ENCODE measurements at regions not wholly inside any gene's neighbourhood (a gene's known extent, or its start where the extent isn't known, plus 50 kb on each side); places are given as distances from the start of the nearest gene placed in this dataset.
A peak's percentile ranks its signal among the peaks of the same experiment; 100 is the strongest.

GRCh38 chr4:81625422-81626417 is 154.0 kb upstream of the RASGEF1B start:
- Histone ChIP-seq H4K8ac (ENCODE audit: low read depth, low read length) (no peak overlapping the region), H3K4ac (ENCODE audit: low read depth, low read length) (no peak overlapping the region), H2BK15ac (replicated peaks; ENCODE audit: low read depth) (no peak overlapping the region), H3K56ac (ENCODE audit: low read length) (no peak overlapping the region), H3K18ac (ENCODE audit: low read length) (no peak overlapping the region), H2BK120ac (ENCODE audit: low read depth, low read length) (no peak overlapping the region), H3K4me3 (ENCODE audit: low read length) (no peak overlapping the region), H3K36me3 (ENCODE audit: control insufficient read depth, insufficient read depth, low read length) (no peaks in the 10 kb centered on the region), H3K4me1 (ENCODE audit: control insufficient read depth, low read depth, low read length) (no peaks in the 10 kb centered on the region), H4K5ac (ENCODE audit: low read length) (no peak overlapping the region), H2AK5ac (ENCODE audit: low read length) (no peak overlapping the region), H3K4me2 (ENCODE audit: low read length) (no peak overlapping the region), H3K79me1 (ENCODE audit: low read length) (no peaks in the 10 kb centered on the region), H3K79me2 (ENCODE audit: control insufficient read depth, insufficient read depth, low read length) (no peaks in the 10 kb centered on the region), H3K9ac (ENCODE audit: low read length) (no peak overlapping the region), H2BK5ac (ENCODE audit: low read length) (no peak overlapping the region), H3K27me3 (ENCODE audit: insufficient read depth, low read length, poor library complexity) (no peaks in the 10 kb centered on the region), H3K23ac (ENCODE audit: low read length) (no peak overlapping the region), H3K27ac (ENCODE audit: low read depth, low read length) (no peak overlapping the region)
- DNase-seq = no peak
- no CpG with 5 or more reads among the region's 4 CpGs for WGBS (ENCODE audit: extremely low coverage, insufficient coverage, low lambda C conversion rate)

GRCh38 chr4:81623434-81623833 is 151.7 kb upstream of the RASGEF1B start:
- H3K23ac ChIP-seq (ENCODE audit: low read length) = no peak overlapping the region
- H2BK15ac ChIP-seq (replicated peaks; ENCODE audit: low read depth) = peak overlapping the region; percentile 74
- H3K27ac ChIP-seq (ENCODE audit: low read depth, low read length) = no peak overlapping the region

GRCh38 chr4:81622474-81623184 is 150.9 kb upstream of the RASGEF1B start:
- Histone ChIP-seq H3K18ac (ENCODE audit: low read length) (no peak overlapping the region), H3K79me1 (ENCODE audit: low read length) (no peaks in the 10 kb centered on the region), H3K4me2 (ENCODE audit: low read length) (no peak overlapping the region), H2AK5ac (ENCODE audit: low read length) (no peak overlapping the region), H3K4me1 (ENCODE audit: control insufficient read depth, low read depth, low read length) (no peaks in the 10 kb centered on the region), H3K79me2 (ENCODE audit: control insufficient read depth, insufficient read depth, low read length) (no peaks in the 10 kb centered on the region), H2BK5ac (ENCODE audit: low read length) (no peak overlapping the region), H2BK15ac (replicated peaks; ENCODE audit: low read depth) (no peak overlapping the region), H4K8ac (ENCODE audit: low read depth, low read length) (no peak overlapping the region), H3K27ac (ENCODE audit: low read depth, low read length) (no peak overlapping the region), H3K56ac (ENCODE audit: low read length) (no peak overlapping the region), H2BK120ac (ENCODE audit: low read depth, low read length) (no peak overlapping the region), H3K27me3 (ENCODE audit: insufficient read depth, low read length, poor library complexity) (no peaks in the 10 kb centered on the region), H3K9ac (ENCODE audit: low read length) (no peak overlapping the region), H3K23ac (ENCODE audit: low read length) (no peak overlapping the region), H4K5ac (ENCODE audit: low read length) (no peak overlapping the region), H3K4ac (ENCODE audit: low read depth, low read length) (no peak overlapping the region), H3K36me3 (ENCODE audit: control insufficient read depth, insufficient read depth, low read length) (no peaks in the 10 kb centered on the region), H3K4me3 (ENCODE audit: low read length) (no peak overlapping the region)
- no peak for DNase-seq

More at GRCh38 chr4:81623434-81623833, 151.7 kb upstream of the RASGEF1B start:
- no peak overlapping the region for H2BK5ac ChIP-seq (ENCODE audit: low read length)
- H3K9ac ChIP-seq (ENCODE audit: low read length) = no peak overlapping the region
- H3K27me3 ChIP-seq (ENCODE audit: insufficient read depth, low read length, poor library complexity) = no peaks in the 10 kb centered on the region
- H3K4me3 ChIP-seq (ENCODE audit: low read length) = no peak overlapping the region
- no peak overlapping the region for H3K56ac ChIP-seq (ENCODE audit: low read length)
- no peaks in the 10 kb centered on the region for H3K79me2 ChIP-seq (ENCODE audit: control insufficient read depth, insufficient read depth, low read length)
- WGBS (ENCODE audit: extremely low coverage, insufficient coverage, low lambda C conversion rate) = no CpG with 5 or more reads among the region's 2 CpGs
- H3K79me1 ChIP-seq (ENCODE audit: low read length) = no peaks in the 10 kb centered on the region
- DNase-seq = no peak
- H2AK5ac ChIP-seq (ENCODE audit: low read length) = no peak overlapping the region
- H3K4ac ChIP-seq (ENCODE audit: low read depth, low read length) = no peak overlapping the region
- no peak overlapping the region for H4K5ac ChIP-seq (ENCODE audit: low read length)
- H3K18ac ChIP-seq (ENCODE audit: low read length) = no peak overlapping the region
- H3K36me3 ChIP-seq (ENCODE audit: control insufficient read depth, insufficient read depth, low read length) = no peaks in the 10 kb centered on the region
- H2BK120ac ChIP-seq (ENCODE audit: low read depth, low read length) = no peak overlapping the region
- no peak overlapping the region for H4K8ac ChIP-seq (ENCODE audit: low read depth, low read length)
- no peak overlapping the region for H3K4me2 ChIP-seq (ENCODE audit: low read length)
- no peaks in the 10 kb centered on the region for H3K4me1 ChIP-seq (ENCODE audit: control insufficient read depth, low read depth, low read length)

- Histone ChIP-seq H3K9ac (ENCODE audit: low read length) (no peak overlapping the region), H4K8ac (ENCODE audit: low read depth, low read length) (no peak overlapping the region), H3K27ac (ENCODE audit: low read depth, low read length) (no peak overlapping the region), H3K4me2 (ENCODE audit: low read length) (no peak overlapping the region), H4K5ac (ENCODE audit: low read length) (no peak overlapping the region), H3K56ac (ENCODE audit: low read length) (no peak overlapping the region), H3K79me2 (ENCODE audit: control insufficient read depth, insufficient read depth, low read length) (no peaks in the 10 kb centered on the region), H3K27me3 (ENCODE audit: insufficient read depth, low read length, poor library complexity) (no peaks in the 10 kb centered on the region), H3K4me3 (ENCODE audit: low read length) (no peak overlapping the region), H2BK120ac (ENCODE audit: low read depth, low read length) (no peak overlapping the region), H2AK5ac (ENCODE audit: low read length) (no peak overlapping the region), H2BK15ac (replicated peaks; ENCODE audit: low read depth) (no peak overlapping the region), H2BK5ac (ENCODE audit: low read length) (no peak overlapping the region), H3K4ac (ENCODE audit: low read depth, low read length) (no peak overlapping the region), H3K23ac (ENCODE audit: low read length) (no peak overlapping the region), H3K36me3 (ENCODE audit: control insufficient read depth, insufficient read depth, low read length) (no peaks in the 10 kb centered on the region), H3K79me1 (ENCODE audit: low read length) (no peaks in the 10 kb centered on the region), H3K18ac (ENCODE audit: low read length) (no peak overlapping the region), H3K4me1 (ENCODE audit: control insufficient read depth, low read depth, low read length) (no peaks in the 10 kb centered on the region)
- DNase-seq = peak; percentile 59
- WGBS (ENCODE audit: extremely low coverage, insufficient coverage, low lambda C conversion rate) = no CpG with 5 or more reads among the region's 3 CpGs
Observed at GRCh38 chr4:81622028-81622427, 150.3 kb upstream of the RASGEF1B start.

GRCh38 chr4:81621490-81621889 is 149.8 kb upstream of the RASGEF1B start:
- Histone ChIP-seq H2AK5ac (ENCODE audit: low read length) (no peak overlapping the region), H3K18ac (ENCODE audit: low read length) (peak overlapping the region; percentile 15), H3K27ac (ENCODE audit: low read depth, low read length) (no peak overlapping the region), H3K4ac (ENCODE audit: low read depth, low read length) (no peak overlapping the region), H2BK15ac (replicated peaks; ENCODE audit: low read depth) (no peak overlapping the region), H3K23ac (ENCODE audit: low read length) (peak overlapping the region; percentile 55), H3K56ac (ENCODE audit: low read length) (peak overlapping the region; percentile 5), H2BK120ac (ENCODE audit: low read depth, low read length) (no peak overlapping the region), H3K27me3 (ENCODE audit: insufficient read depth, low read length, poor library complexity) (no peaks in the 10 kb centered on the region), H3K79me1 (ENCODE audit: low read length) (no peaks in the 10 kb centered on the region), H2BK5ac (ENCODE audit: low read length) (no peak overlapping the region), H3K36me3 (ENCODE audit: control insufficient read depth, insufficient read depth, low read length) (no peaks in the 10 kb centered on the region), H4K8ac (ENCODE audit: low read depth, low read length) (no peak overlapping the region), H3K4me2 (ENCODE audit: low read length) (no peak overlapping the region), H3K9ac (ENCODE audit: low read length) (no peak overlapping the region), H3K79me2 (ENCODE audit: control insufficient read depth, insufficient read depth, low read length) (no peaks in the 10 kb centered on the region), H3K4me3 (ENCODE audit: low read length) (no peak overlapping the region), H3K4me1 (ENCODE audit: control insufficient read depth, low read depth, low read length) (no peaks in the 10 kb centered on the region), H4K5ac (ENCODE audit: low read length) (no peak overlapping the region)
- no peak for DNase-seq
- WGBS (ENCODE audit: extremely low coverage, insufficient coverage, low lambda C conversion rate) = no CpG with 5 or more reads among the region's 2 CpGs

Data from mesendoderm (in vitro differentiated cells).